ENCODE measurements at regions not wholly inside any gene's neighbourhood (a gene's known extent, or its start where the extent isn't known, plus 50 kb on each side); places are given as distances from the start of the nearest gene placed in this dataset.
"Not testable (repeated sequence)": the region's sequence is repeated elsewhere in the genome, so short reads cannot be mapped to it uniquely, and the experiment has no call there.

GRCh38 chr14:46432516-46432915, 219.1 kb downstream of the RPL10L start:
- no peak for FAIRE-seq

GRCh38 chr14:46417066-46417465, 234.5 kb downstream of the RPL10L start:
- FAIRE-seq: no peak

GRCh38 chr14:46404865-46405811, 246.4 kb downstream of the RPL10L start:
- FAIRE-seq: no peak

DNA sequence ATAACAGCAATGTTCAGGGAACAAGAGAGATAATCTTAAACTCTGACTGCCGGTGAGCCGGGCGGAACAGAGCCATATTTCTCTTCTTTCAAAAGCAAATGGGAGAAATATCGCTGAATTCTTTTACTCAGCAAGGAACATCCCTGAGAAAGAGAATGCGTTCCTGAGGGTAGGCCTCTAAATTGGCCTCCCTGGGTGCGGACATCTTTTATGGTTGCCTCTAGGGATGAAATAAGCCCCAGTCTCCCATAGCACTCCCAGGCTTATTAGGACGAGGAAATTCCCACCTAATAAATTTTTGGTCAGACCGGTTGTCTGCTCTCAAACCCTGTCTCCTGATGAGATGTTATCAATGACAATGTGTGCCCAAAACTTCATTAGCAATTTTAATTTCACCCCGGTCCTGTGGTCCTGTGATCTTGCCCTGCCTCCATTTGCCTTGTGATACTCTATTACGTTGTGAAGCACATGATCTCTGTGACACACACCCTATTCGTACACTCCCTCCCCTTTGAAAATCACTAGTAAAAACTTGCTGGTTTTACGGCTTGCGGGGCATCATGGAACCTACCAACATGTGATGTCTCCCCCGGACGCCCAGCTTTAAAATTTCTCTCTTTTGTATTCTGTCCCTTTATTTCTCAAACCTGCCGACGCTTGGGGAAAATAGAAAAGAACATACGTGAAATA, 249.4 kb downstream of the RPL10L start:
- FAIRE-seq: not testable (repeated sequence)

GRCh38 chr14:46401066-46401465, 250.5 kb downstream of the RPL10L start:
- FAIRE-seq: no peak

- FAIRE-seq: no peak
Measured at GRCh38 chr14:46399049-46399448, 252.5 kb downstream of the RPL10L start.

DNA sequence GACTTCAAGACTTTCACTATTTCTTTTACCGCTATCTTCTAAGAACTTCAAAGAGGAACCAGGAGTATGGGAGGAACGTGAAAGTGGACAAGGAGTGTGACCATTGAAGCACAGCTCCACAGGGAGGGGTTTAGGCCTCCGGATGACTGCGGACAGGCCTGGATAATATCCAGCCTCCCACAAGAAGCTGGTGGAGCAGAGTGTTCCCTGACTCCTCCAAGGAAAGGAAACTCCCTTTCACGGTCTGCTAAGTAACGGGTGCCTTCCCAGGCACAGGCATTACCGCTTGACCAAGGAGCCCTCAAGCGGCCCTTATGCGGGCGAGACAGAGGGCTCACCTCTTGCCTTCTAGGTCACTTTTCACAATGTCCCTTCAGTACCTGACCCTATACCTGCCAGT, 267.0 kb downstream of the RPL10L start:
- FAIRE-seq: no peak

DNA sequence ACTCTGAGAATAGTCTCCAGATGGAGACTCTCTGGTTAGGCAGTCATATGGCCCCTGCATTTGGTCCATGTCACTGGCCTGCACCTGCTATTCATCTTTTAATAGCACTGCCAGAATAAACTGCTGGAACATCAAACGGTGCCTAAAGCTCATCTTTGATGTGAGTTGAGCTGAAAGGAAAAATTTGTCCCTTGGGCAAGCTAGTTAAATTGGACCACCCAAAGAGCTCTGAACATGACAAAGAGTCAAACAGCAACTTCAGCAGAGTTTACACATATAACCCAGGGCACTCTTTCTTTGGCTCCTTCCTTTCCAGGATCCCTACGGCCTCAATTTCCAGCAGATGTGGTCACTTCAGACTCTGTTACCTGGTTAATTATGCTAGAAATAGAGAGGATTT, 269.9 kb downstream of the RPL10L start:
- no peak for FAIRE-seq

- no peak for FAIRE-seq
Measured at GRCh38 chr14:46378248-46378647, 273.3 kb downstream of the RPL10L start.

DNA sequence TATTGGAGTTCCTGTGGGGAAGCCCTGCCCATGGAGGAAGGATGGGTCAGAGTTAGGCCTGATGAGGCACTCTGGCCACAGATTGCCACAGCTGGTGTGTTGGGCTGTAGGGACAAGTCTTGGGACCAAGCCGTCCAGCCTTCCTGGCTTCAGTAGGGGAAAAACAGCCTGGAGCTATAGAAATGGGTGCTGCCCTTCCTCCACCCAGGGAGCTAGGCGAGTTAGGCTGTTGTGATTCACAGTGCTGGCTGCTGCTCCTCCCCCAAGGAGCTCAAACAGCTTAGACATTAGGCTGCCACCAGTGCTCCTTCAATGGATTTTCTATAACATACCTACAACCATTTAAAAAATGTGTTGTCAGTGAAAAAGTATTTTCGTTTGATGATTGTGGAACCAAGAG, 274.3 kb downstream of the RPL10L start:
- no peak for FAIRE-seq

DNA sequence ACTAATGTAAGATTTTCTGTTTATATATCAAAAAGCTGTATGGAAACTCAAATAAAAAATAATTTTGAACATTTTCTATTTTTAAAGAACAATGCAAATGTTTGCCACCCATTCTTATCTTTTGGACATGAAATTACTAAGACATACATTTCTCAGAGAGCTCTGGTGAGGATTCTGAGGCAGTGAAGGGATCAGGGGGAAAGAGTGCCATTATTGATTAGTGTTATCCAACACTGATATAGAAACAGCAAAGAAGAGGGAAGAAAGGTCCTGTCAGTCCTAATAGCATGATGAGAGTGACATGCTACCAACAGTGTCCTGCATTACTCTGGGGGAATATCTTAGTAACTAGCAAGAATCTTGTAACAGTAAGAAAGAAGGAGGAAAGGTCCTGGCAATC, 282.2 kb downstream of the RPL10L start:
- no peak for FAIRE-seq

- no peak for FAIRE-seq
Measured at GRCh38 chr14:46368275-46368674, 283.3 kb downstream of the RPL10L start.

DNA sequence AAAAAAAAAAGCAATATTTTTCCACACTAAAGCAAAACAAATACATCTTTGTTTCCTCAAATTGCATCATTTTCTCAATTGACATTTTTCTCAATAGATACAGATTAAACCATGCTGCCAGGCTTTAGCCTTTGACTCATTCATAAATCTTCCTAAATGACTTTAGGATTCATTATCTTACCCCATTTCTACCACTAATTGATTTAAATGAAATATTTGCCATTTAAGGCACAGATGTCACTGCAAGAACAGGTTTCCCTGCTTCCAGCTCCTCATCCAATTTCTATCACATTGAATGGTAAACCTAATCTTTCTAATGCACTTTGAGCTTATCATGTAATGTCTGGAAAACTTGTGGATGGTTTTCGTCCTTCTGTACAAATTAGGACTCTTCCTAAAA, 298.7 kb downstream of the RPL10L start:
- FAIRE-seq: no peak

DNA sequence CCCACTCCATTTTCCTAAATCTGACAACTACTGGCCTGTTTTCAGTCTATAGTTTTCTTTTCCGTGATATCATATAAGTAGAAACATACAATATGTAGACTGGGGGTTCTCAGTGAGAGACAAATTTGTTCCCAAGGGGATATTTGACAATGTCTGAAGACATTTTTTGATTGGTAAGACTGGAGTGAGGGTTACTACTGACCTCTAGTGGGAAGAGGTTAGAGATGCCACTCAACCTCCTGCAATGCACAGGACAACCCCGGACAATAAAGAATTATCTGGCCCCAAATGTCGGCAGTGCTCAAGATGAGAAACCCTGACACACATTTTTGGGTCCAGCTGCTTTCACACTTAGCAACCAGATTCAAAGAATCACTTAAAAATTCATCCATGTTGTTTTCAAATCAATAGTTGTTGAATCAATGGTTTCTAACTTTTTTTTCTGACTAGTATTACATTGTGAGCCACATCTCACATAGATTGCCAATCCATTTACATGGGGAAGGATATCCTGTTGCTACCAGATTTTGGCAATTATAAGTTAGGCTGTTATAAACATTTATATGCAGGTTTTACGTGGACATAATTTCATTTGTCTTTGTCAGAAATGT, 307.1 kb downstream of the RPL10L start:
- no peak for FAIRE-seq

GRCh38 chr14:46325777-46326176, 325.8 kb downstream of the RPL10L start:
- FAIRE-seq: no peak

- FAIRE-seq: no peak
Measured at GRCh38 chr14:46325157-46325556, 326.4 kb downstream of the RPL10L start.

DNA sequence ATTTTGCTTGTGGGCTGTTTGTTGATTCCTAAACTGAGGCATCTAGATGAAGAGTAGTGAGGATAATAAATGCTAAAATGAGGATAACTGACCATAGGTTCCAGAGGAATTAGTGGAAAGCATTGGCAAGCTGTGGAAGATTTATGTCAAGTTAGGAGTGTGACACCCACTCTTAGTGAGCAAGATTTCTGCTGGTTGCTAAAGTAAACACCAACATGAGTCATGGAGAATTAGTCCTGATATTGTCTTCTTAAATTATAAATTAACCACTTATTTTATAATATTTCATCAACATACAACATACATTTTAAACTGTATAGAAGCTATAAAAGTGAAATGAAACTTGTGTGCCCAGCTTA, 328.2 kb downstream of the RPL10L start:
- no peak for FAIRE-seq

DNA sequence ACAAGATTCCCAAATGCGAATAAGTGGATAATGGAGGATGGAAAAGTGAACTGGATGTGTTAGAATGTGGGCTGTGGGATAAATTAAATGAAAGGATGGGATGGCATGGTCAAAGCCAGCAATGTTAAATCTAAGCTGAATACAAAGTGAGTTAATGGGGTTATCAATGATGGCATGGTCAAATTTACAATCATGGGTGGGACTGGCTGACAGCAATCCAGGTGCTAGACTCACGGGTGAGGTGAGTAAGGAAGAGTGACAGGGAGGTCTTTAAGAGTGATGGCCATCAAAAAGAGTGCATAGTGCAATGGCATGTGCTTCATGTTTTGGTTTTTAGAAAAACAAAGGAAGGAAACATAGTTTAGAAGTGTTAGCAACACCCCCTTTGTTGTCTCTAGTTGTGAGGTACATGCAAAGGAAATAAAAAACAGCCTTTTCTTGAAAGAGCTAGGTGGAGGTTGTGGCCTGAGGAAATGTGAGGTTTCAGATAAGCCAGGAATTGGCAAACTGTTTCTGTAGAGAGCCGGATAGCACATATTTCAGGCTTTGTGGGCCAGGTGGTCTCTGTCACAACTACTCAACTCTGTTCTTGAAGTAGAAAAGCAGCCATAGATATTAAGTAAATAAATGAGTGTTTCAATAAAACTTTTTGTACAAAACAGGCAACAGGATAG, 328.7 kb downstream of the RPL10L start:
- FAIRE-seq: no peak

- no peak for FAIRE-seq
Measured at GRCh38 chr14:46322076-46322475, 329.5 kb downstream of the RPL10L start.

DNA sequence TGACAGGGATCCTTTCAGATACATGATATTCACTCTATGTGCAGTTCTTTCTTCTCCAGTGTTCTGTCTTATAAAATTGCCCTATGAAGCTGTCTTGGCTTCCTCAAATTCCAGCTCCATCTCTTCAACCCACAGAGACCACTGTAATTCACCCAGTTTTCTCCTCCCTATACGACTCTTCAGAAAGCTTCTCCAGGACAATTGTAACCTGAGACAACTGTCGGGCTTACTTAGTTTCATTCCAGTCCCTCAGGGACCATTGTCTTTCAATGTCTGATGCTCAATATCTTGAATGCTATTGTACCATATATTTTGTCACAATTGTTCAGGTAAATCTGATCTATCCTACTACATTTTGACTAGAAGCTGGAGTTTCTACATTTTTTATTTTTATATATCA, 345.3 kb downstream of the RPL10L start:
- no peak for FAIRE-seq

- FAIRE-seq: peak; percentile 47
Measured at GRCh38 chr14:46300765-46301164, 350.8 kb downstream of the RPL10L start.

DNA sequence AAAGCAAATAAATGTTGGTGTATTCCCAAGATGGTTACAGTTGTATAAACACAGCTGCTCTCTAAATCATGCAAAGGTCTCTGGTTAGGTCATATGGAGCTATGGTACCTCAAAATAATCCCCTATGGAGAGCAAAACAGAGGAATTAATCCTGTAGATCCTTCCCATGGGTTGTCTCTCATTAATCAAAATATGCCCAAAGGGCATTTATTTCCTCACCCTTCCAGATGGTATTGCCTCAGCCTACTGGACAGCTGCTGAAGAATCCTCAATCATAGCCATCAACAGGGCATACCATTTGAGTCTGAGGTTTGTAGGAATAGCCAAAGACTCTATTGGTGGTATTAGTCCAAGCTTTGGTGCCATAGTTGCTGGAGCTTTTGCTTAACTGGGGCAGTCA, 360.9 kb downstream of the RPL10L start:
- FAIRE-seq: no peak

- no peak for FAIRE-seq
Measured at GRCh38 chr14:46279776-46280175, 371.8 kb downstream of the RPL10L start.

Data from colon (tissue), 2 donors.